HG03378 (cell line): ENCODE measurements at regions not wholly inside any gene's neighbourhood (a gene's known extent, or its start where the extent isn't known, plus 50 kb on each side); places are given as distances from the start of the nearest gene placed in this dataset.

ENCODE experiments used
- ATAC-seq: cut with Tn5 transposase; IDR thresholded peaks from one replicate; pipeline ENCODE4 v1.9.1; 2021; ENCODE audit warnings: mild to moderate bottlenecking, moderate library complexity; ENCODE audit not compliant: unreplicated experiment

DNA sequence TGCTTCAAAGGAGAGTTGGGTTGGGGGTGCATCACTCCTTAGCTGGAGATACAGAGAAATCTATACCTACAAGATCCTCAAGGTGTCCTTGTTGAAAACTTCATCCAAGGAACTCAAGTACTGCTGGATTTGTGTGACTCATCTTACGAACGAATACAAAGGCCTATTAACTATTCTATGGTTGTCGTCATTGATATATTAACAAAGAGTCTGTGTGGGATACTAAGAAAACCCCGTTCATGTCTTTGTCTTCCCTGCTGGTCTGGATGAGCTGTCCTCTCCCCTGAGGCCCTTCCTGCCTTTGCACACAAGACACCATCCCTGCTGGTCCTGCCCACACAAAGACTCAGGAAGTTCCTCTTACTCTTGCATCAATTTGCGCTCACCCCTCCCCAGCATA, 54.9 kb upstream of the IRF2 start:
- no peak for ATAC-seq

DNA sequence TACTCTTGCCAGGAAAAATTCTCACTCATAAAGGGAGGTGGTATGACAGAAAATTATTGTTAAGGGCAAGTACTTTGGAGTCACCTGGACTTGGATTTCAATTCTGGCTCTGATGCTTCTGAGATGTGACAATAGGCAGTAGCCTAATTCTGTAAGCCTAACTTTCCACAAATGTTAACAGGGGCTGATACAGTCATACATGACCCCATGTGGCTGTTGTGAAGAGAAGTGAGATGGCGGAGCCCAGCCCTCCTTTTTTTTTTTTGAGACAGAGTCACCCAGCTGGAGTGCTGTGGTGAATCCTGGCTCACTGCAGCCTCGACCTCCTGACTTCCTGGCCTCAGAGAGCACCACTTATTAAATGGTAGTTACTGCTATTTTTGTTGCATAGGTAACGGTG, 54.4 kb upstream of the IRF2 start:
- no peak for ATAC-seq

DNA sequence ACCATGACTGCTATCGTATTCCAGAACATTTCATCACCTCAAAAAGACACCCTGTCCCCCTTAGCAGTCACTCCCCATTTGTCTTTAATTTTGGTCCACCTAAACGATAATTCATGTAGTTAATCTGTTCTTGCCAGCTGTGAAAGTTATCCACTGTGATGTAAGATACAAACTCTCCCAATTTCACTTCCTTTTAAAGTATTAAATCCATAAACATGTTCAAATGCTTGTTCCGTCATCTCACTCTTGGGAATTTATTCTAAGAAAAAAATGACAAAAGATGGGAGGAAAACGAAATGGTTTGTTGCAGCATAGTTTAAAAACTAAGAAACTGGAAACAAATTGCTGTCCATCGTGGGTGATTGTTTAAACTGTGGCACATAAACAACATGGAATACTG, 53.7 kb upstream of the IRF2 start:
- ATAC-seq, result no peak

GRCh38 chr4:184526228-184526627, 51.9 kb upstream of the IRF2 start:
- no peak for ATAC-seq
